ENCODE measurements at regions not wholly inside any gene's neighbourhood (a gene's known extent, or its start where the extent isn't known, plus 50 kb on each side); places are given as distances from the start of the nearest gene placed in this dataset.
"Not testable (repeated sequence)": the region's sequence is repeated elsewhere in the genome, so short reads cannot be mapped to it uniquely, and the experiment has no call there.

DNA sequence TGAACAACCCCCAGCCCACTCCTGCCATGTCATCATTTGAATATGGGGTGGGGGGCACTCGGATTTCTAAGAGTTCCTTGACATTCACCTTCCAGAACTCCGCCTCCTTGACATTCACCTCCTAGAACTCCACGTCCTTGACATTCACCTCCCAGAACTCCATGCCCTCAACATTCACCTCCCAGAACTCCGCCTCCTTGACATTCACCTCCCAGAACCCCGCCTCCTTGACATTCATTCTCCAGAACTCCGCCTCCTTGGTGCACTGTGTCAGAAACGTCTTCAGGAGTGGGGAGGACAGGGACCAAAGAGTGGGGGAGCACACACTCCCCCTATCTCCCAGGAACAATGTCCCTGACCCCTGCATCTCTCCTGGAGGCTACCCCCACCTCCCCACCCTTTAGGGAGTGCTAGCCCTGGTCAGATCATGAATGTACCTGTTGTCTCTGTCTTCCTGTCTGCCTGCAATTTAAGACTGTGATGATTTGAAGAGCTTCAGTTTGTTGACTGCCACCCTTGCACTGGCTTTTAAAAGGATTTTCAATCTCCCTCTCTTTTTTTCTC, 110.1 kb downstream of the NPTX2 start:
- DNase-seq (ENCODE audit: low read depth in 2 of 2), result no peak

DNA sequence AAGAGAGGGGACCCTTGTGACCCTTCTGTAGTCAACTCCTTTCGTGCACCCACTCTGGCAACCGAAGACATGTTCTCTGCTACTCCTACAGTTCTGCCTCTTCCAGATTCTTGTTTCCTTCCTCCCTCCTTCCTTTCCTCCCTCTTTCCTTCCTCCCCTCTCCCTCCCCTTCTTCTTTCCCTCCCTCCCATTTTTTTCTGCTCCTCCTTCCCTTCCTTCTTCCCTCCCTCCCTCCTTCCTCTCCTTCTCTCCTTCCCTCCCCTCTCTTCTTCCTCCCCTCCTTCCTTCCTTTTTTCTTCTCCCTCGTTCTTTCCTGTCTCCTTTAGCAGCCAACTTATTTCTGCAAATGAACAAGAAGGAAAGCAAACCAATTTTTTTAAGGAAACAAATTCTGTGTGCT, 111.5 kb downstream of the NPTX2 start:
- DNase-seq (ENCODE audit: low read depth in 2 of 2), result no peak

DNA sequence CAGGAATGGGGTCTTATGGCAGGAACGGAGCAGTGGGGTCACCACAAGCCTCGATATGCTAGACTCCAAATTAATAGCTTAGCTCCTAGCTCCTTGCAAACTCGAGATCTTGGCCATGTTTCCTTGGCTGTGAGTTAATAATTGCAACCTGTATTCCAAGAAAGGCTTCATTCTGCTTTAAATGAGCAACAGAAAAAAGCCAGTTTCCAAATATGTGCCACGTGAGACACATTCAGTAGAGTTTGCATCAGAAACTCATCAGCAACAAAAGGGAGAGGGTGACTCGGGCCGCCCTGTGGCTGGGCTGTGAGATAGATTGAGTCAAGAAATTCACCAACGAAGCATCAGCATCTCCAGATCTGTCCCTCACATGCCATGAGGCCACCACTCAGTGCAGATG, 112.0 kb downstream of the NPTX2 start:
- DNase-seq (ENCODE audit: low read depth in 2 of 2), result no peak

DNA sequence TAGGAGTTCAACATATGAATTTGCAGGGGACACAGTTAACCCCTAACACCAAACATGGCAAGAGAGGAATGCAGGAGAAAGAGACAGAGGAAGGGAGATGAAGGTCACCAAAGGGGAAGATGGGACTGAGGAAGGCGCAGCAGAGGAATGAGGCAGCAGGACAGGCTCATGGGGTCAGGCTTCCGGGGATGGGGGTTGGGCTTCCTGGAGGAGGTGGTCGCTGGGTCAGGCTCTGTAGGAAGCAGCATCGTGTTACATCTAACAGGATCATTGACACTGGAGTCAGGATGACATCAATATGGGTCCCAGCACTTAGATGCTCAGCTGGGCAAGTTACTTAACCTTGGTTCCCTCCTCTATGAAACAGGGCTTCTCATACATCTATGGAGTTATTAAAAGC, 113.2 kb downstream of the NPTX2 start:
- DNase-seq (ENCODE audit: low read depth in 2 of 2), result no peak

DNA sequence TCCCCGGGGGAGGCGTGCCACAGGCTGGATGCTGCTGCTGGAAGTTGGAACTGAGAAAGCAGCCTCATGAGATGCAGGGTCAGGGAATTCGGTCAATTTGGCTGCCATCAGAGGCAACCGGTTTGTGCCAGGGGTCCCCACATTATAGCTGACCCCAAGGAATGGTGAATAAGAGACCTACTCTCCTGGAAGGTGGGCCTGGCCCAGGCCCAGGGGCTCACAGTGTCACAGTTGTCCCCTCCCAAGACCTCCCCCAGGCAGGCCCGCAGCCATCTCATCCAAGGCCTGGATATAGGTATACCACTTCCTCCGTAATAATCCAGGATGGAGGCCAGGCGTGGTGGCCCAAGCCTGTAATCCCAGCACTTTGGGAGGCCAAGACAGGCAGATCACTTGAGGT, 114.6 kb downstream of the NPTX2 start:
- DNase-seq (ENCODE audit: low read depth in 2 of 2), result no peak

DNA sequence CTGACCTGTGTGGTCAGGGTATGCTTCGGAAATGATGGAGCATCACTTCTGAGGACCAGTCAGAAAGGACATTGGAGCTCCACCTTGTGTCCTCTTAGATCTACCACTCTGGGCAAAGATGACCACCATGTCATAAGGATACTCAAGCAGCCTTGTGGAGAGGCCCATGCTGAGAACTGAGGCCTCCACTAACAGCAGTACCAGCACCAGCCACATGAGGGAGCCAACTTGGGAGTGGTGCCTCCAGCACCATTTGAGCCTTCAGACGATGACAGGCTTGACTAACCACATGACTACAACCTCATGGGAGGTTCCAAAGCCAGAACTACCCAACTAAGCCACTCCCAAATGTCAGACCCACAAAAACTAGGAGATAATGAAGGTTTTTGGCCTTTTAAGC, 116.0 kb downstream of the NPTX2 start:
- DNase-seq (ENCODE audit: low read depth in 2 of 2), result peak; percentile 38 to 57

DNA sequence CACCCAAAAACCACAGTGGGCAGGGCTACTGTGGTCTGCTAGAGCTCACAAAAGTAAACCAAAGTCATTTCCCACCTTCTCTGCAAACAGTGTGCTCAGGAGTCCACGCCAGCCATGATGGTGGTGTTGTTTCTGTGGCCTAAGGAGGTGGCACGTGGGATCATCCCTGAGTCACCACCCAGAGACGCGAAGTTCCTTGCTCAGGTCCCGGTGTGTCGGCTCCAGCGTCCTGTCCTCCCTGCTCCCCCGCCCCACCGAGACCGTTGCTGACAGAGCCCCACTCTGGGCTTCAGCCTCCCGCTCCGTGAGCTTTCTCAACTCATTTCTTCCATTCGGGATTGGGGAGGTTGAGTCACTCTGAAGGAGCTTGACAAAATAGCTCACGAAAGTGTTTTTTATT, 118.7 kb downstream of the NPTX2 start:
- no peak for DNase-seq (ENCODE audit: low read depth in 2 of 2)

DNA sequence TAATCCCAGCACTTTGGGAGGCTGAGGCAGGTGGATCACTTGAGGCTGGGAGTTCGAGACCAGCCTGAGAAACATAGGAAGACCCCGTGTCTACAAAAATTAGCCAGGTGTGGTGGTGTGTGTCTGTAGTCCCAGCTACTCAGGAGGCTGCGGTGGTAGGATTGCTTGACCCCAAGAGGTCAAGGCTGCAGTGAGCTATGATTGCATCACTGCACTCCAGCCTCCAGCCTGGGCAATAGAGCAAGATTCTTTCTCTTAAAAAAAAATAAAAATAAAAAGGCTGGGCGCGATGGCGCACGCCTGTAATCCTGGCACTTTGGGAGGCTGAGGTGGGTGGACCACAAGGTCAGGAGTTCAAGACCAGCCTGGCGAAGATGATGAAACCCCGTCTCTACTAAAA, 119.4 kb downstream of the NPTX2 start:
- not testable (repeated sequence) for DNase-seq (ENCODE audit: low read depth in 2 of 2)

DNA sequence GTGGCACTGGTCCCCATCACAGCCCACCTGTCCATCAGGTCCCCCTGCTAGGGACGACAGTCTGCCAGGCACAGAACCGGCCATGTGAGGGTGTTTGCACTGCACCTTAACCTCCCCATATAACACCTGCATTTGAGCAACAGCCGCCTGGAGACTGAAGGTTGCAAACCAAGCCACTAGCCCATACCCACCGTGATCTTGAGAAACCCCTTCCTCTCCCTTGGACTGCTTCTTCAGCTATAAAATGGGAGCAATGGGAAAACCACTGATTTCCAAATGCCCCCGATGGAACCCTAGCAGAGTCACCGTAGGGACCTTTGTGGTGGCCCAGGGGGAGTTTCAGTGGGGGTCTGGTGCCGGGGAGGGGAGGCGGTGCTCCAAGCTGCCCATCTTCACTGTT, 120.1 kb downstream of the NPTX2 start:
- no peak for DNase-seq (ENCODE audit: low read depth in 2 of 2)

DNA sequence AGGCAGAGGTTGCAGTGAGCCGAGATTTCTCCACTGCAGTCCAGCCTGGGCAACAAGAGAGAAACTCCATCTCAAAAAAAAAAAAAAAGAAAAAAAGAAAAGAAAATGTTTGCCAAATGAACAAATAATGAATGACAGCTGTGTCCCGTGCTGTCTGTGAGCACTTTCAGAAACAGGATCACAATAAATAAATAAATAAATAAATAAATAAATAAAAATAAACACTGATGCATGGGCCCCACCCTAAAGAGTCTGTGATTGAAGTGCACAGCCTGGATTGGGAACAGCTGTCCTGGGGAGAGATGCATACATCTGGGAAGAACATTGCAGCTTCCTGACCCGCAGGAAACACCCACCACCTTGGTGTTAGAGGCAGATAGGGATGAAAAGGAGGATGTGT, 123.6 kb downstream of the NPTX2 start:
- no peak for DNase-seq (ENCODE audit: low read depth in 2 of 2)

DNA sequence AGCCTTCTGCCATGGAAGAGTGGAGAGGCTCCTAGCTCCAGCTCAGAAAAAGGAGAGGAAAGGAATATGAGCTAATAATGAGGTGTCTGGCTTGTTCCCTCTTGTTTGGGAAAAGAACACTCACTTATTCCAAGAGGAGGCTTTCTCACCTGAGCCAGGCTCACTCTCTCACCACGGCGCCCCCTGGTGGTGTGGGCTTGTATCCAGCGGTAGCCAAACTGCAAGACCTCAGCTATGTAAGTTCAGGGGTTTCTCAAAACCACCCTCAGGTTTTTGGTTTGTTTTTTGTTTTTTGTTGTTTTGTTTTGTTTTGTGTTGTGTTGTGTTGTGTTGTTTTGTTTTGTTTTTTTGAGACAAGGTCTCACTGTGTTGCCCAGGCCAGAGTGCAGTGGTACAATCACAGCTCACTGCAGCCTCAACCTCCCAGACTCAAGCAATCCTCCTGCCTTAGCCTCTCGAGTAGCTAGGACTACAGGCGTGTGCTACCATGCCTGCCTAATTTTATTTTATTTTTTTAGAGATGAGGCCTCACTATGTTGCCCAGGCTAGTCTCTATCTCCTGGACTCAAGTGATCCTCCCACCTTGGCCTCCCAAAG, 124.0 kb downstream of the TMEM130 start:
- DNase-seq (ENCODE audit: low read depth in 2 of 2), result peak; percentile 41 to 69

DNA sequence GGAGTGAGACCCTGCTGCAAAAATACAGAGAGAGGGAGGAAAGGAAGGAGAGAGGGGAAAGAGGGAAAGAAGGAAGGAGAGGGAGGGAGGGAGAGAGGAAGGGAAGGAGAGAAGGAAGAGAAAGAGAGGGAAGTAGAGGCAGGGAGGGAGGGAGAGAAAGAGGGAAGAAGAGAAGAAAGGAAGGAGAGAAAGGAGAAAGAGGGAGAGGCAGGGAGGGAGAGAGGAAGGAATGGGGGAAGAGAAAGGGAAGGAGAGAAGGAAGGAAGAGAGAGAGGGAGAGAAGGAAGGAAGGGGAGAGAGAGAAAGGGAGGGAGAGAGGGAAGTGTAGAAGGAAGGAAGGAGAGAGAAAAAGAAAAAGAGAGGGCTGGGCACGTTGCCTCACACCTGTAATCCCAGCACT, 121.7 kb downstream of the TMEM130 start:
- no peak for DNase-seq (ENCODE audit: low read depth in 2 of 2)

DNA sequence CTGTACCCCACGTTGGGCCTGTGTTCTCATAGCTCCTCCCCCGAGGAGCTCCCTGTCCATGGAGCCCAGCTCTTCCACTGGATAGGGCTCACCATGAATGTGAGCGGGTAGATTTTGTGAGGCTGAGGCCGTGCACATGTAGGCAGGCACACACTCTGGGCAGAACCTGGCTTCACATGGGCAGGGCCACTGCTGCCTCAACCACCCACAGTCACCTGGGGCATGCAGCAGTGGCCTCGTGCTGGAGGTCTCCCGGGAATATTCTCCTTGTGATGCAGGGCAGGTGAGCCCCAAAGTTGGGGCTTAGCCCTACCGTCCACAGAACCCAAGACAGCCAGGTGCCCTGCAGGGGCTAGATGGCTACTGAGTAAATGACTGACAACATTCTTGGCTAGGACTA, 116.6 kb downstream of the TMEM130 start:
- DNase-seq (ENCODE audit: low read depth in 2 of 2), result no peak

DNA sequence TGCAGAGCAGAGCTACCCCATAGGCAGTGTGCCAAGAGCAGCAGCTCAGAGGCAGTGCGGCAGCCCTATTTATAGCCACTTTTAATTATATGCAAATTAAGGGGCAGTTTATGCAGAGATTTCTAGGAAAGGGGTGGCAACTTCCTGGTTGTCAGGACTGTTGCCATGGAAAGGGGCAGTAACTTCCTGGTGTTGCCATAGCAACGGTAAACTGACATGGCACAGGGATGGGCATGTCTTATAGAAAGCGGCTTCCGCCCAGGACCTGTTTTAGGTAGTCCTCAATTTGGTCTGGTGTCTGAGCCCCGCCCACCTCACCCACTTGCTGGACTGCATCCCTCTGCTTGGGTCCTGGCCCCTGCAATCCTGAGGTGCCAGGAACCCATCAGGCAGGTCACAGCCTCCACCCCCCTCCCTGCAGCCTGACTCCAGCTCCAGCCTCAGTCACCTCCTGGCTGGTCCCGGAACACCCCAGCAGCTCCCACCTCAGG, 115.8 kb downstream of the TMEM130 start:
- DNase-seq (ENCODE audit: low read depth in 2 of 2), result no peak

DNA sequence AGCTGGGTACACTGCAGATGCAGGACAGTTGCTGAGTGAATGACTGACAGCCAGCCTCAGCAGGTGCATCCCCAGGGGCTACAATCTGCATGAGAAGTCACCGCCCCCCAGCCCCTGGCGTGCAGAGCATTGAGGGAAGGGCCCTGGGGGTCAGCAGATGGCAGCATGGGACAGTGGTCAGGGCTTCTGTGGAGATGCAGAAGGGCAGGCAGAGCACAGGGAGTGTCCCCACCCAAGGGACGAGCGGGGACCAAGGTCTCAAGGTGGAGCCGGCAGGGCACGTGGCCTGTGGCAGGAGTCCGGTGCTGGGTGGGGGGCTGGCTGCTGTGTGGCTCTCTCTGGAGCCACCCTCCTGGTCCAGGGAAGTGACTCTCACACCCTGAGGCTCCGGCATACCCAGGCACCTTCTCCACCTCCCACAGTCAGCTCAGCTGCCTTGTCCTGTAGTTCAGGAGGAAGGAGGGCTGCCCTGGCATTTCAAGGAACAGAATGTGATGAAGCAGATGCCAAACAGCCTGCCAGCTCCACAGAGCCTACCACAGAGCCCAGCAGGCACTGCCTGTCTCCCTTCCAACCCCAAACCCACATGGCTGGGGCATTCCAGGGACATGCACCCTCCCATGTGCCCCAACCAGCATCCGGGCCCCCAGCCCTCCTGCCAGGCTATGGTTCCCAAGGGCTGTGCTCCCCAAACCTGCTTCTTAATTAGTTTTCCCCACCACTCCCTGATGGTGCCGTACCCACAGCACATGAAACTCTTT, 114.5 kb downstream of the TMEM130 start:
- DNase-seq (ENCODE audit: low read depth in 2 of 2), result no peak

DNA sequence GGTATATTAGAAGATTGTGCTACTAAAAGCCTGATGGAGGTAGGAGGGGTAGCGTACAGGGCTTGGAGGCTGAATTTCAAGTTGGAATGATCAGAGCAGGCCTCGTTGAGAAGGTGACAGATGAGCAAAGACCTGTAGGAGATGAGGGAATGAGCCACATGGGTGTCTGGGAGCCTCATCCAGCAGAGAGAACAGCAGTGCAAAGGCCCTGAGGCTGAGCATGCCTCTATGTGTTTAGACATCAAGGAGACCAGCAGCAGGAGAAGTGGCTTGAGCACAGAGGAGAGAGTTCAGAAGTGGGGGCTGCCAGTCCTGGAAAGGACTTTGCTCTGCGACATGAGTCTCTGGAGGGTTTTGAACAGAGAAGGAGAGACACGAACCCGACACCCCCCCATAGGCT, 111.7 kb downstream of the TMEM130 start:
- no peak for DNase-seq (ENCODE audit: low read depth in 2 of 2)

DNA sequence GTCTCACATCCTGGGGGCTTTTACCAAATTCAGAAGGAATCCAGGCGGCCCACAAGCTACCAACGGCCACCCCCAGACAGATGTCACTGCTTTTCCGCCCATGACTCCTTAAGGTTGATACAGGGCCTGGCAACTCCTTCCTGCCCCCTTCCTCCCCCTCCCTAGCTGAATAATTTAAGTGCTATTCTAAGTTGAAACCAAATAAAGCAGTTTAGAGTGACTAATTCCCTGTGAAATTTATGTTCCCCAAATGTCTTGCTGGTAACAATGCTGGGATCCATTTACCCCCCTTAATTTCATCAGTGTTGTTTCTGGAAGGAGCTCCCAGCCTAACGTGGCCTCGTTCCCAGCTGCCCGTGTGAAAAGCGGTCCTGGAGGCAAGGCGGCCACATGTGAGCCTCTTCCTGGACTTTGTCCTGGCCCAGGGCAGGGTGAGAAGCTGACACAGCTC, 109.6 kb downstream of the TMEM130 start:
- DNase-seq (ENCODE audit: low read depth in 2 of 2), result no peak

DNA sequence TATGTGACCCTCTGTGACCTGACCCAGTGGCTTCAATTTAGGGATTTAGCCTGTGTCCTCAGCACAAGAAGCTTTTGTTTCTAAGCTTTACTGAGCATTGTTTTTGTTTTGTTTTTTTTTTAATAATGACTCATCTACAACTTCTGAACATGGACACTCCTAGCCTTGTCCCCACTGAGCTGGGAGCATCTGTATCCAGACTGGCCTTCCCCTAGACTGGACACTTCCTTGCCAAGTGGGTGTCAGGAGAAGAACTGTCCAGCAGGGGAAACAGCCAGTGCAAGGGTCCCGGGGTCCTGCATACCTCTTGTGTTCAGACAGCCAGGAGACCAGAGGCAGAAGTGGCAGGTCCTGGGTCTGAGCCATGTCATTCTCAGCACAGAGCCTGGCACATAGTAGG, 108.6 kb downstream of the TMEM130 start:
- no peak for DNase-seq (ENCODE audit: low read depth in 2 of 2)

DNA sequence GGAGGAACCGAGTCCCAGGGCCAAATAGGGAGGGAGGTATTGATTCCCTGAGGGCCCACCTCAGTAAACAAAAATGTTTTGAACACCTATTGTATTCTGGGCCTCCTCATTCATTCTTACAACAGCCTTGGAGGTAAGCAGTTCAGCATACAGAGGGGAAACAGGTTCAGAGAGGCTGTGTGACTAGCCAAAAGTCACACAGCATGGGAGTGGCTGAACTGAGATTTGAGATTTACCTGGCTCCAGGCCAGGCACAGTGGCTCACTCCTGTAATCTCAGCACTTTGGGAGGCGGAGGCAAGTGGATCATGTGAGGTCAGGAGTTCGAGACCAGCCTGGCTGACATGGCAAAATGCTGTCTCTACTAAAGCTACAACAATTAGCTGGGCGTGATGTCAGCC, 107.2 kb downstream of the TMEM130 start:
- no peak for DNase-seq (ENCODE audit: low read depth in 2 of 2)

DNA sequence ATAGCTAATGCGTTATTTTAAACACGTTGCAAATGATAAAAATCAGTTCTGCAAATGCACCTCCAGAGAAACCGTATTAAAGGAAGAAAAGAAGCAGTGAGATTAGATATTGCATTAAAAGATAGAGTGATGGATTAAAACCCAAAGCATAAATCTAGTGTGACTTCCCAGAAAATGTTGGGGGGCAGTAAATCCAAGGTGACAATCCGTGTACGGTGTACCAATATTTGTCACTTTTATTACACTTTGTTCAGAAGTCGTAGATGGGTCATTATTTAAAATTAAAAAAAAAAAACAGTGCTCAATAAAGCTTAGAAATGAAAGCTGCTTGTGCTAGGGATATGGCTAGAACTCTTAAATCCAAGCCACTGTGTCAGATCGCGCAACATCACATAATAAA, 106.4 kb downstream of the TMEM130 start:
- no peak for DNase-seq (ENCODE audit: low read depth in 2 of 2)

DNA sequence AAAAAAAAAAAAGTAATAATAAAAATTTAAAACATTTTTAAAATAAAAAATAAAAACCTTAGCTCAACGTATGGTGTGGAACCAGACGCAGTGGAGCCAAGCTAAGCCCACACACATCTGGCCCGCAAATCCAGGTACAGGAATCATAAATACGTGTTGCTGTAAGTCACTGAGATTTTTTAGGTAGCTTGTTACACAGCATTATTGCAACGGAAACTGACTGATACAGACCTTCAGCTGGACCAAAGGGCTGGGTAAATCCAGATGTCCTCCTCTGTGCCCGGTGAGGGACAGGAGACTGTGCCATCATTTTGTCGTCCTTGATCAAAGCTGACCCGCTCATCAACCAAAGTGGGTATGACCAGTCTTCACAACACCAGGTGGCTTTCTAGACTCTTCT, 104.9 kb downstream of the TMEM130 start:
- no peak for DNase-seq (ENCODE audit: low read depth in 2 of 2)

DNA sequence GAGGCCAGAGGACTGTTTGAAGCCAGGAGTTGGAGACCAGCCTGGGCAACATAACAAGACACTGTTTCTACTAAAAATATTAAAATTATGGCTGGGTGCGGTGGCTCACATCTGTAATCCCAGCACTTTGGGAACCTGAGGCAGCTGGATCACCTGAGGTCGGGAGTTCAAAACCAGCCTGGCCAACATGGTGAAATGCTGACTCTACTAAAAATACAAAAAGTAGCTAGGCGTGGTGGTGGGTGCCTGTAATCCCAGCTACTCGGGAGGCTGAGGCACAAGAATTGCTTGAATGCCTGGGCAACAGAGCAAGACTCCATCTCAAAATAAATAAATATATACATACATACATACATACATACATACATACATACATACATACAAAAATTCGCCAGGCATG, 99.7 kb downstream of the TMEM130 start:
- not testable (repeated sequence) for DNase-seq (ENCODE audit: low read depth in 2 of 2)

DNA sequence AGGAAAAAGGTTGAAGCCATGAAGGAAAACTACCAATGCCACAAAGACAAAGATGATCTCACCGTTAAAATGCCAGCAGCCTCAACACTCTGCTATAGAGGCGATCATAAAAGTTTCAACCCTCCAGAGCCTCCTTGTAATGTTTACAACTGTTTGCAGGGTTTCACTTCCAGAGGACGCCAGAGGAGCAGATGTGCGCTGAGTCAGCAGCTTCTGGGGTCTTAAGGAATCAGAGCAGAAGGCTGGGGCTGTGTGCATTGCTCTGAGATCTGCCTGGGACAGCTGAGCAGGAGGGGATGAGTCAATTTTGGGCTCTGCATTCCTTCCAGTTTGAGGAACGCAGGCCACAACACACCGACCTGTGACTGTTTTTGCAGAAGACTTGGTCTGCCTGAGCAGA, 98.3 kb downstream of the TMEM130 start:
- DNase-seq (ENCODE audit: low read depth in 2 of 2), result no peak
